BLaER1 treated with 17β-estradiol and CSF1 and Interleukin-3, amounts not matched to agents 10 nM and 100 nM (cell line): ENCODE measurements at regions not wholly inside any gene's neighbourhood (a gene's known extent, or its start where the extent isn't known, plus 50 kb on each side); places are given as distances from the start of the nearest gene placed in this dataset.

Experiments
- H3K27ac ChIP-seq, 11 experiments: shearing (Covaris generic); formaldehyde crosslinking; 2 replicates each; pipeline ENCODE4 v1.8.1; 2022
- H3K27me3 ChIP-seq, 11 experiments: shearing (Covaris generic); formaldehyde crosslinking; 2 replicates each; pipeline ENCODE4 v1.8.1; 2022
- H3K36me3 ChIP-seq, 11 experiments: shearing (Covaris generic); formaldehyde crosslinking; 2 replicates each; pipeline ENCODE4 v1.8.1; 2022
- H3K4me1 ChIP-seq, 10 experiments: shearing (Covaris generic); formaldehyde crosslinking; 2 replicates each; pipeline ENCODE4 v1.8.1; 2022
- H3K4me2 ChIP-seq, 11 experiments: shearing (Covaris generic); formaldehyde crosslinking; 2 replicates each; pipeline ENCODE4 v1.8.1; 2022
- H3K4me3 ChIP-seq, 10 experiments: shearing (Covaris generic); formaldehyde crosslinking; 2 replicates each; pipeline ENCODE4 v1.8.1; 2022
- H3K9ac ChIP-seq, 11 experiments: shearing (Covaris generic); formaldehyde crosslinking; 2 replicates each; pipeline ENCODE4 v1.8.1; 2022
- H3K9me3 ChIP-seq, 11 experiments: shearing (Covaris generic); formaldehyde crosslinking; replicated peaks in 1 of 11; 2 replicates each; pipeline ENCODE4 v1.8.1; 2022
- H4K20me1 ChIP-seq, 11 experiments: shearing (Covaris generic); formaldehyde crosslinking; 2 replicates each; pipeline ENCODE4 v1.8.1; 2022
- Cebpa-rat ChIP-seq, 11 experiments: shearing (Covaris generic); IDR thresholded peaks; 2 replicates each; pipeline ENCODE4 v1.8.1; 2022

- Histone ChIP-seq H3K27ac (no peak overlapping the region), H3K9ac (no peak overlapping the region), H3K9me3 (peaks cover 11 to 17% (median 13%) of the 10 kb centered on the region in 11 experiments), H3K4me2 (no peak overlapping the region), H3K4me3 (no peak overlapping the region), H3K27me3 (no peaks in the 10 kb centered on the region), H4K20me1 (no peaks in the 10 kb centered on the region), H3K36me3 (no peaks in the 10 kb centered on the region), H3K4me1 (no peaks in the 10 kb centered on the region)
- TF ChIP-seq Cebpa-rat (IDR thresholded peaks at IDR 0.05), result no peak
These were observed 979.5 kb upstream of the NDST4 start for GRCh38 chr4:116092961-116093360.

- no peak for TF ChIP-seq Cebpa-rat (IDR thresholded peaks at IDR 0.05)
- Histone ChIP-seq H3K4me1 (no peaks in the 10 kb centered on the region), H4K20me1 (no peaks in the 10 kb centered on the region), H3K36me3 (no peaks in the 10 kb centered on the region), H3K27me3 (no peaks in the 10 kb centered on the region), H3K4me3 (no peak overlapping the region), H3K9ac (no peak overlapping the region), H3K9me3 (no peaks in the 10 kb centered on the region), H3K27ac (no peak overlapping the region), H3K4me2 (no peak overlapping the region)
These were observed 975.4 kb upstream of the NDST4 start for GRCh38 chr4:116088771-116089170.

GRCh38 chr4:116082808-116083366 lies 969.5 kb upstream of the NDST4 start:
- no peak for TF ChIP-seq Cebpa-rat (IDR thresholded peaks at IDR 0.05)
- no peaks in the 10 kb centered on the region for H3K36me3 ChIP-seq
- no peaks in the 10 kb centered on the region; a peak in 1 of 22 replicates for H3K9me3 ChIP-seq
- H3K9ac ChIP-seq, result no peak overlapping the region
- no peak overlapping the region for H3K4me3 ChIP-seq
- H3K27ac ChIP-seq, result no peak overlapping the region
- no peaks in the 10 kb centered on the region for H3K27me3 ChIP-seq
- no peak overlapping the region for H3K4me2 ChIP-seq
- no peaks in the 10 kb centered on the region for H4K20me1 ChIP-seq
- H3K4me1 ChIP-seq, result no peaks in the 10 kb centered on the region

GRCh38 chr4:116073051-116073450 lies 959.6 kb upstream of the NDST4 start:
- no peaks in the 10 kb centered on the region for H3K4me1 ChIP-seq
- H3K27ac ChIP-seq, result no peak overlapping the region
- H3K36me3 ChIP-seq, result no peaks in the 10 kb centered on the region
- no peak overlapping the region for H3K9ac ChIP-seq
- no peak overlapping the region for H3K4me3 ChIP-seq
- H3K4me2 ChIP-seq, result no peak overlapping the region
- no peaks in the 10 kb centered on the region for H4K20me1 ChIP-seq
- no peaks in the 10 kb centered on the region; a peak in 1 of 22 replicates for H3K9me3 ChIP-seq
- TF ChIP-seq Cebpa-rat (IDR thresholded peaks at IDR 0.05), result no peak
- H3K27me3 ChIP-seq, result no peaks in the 10 kb centered on the region

GRCh38 chr4:116070283-116070682 lies 956.9 kb upstream of the NDST4 start:
- no peaks in the 10 kb centered on the region for H3K9me3 ChIP-seq
- no peak for TF ChIP-seq Cebpa-rat (IDR thresholded peaks at IDR 0.05)
- H3K4me2 ChIP-seq, result no peak overlapping the region
- no peak overlapping the region for H3K4me3 ChIP-seq
- H4K20me1 ChIP-seq, result no peaks in the 10 kb centered on the region
- no peaks in the 10 kb centered on the region for H3K36me3 ChIP-seq
- H3K4me1 ChIP-seq, result no peaks in the 10 kb centered on the region
- H3K27me3 ChIP-seq, result no peaks in the 10 kb centered on the region
- H3K27ac ChIP-seq, result no peak overlapping the region
- no peak overlapping the region for H3K9ac ChIP-seq

GRCh38 chr4:116066711-116067245 lies 953.4 kb upstream of the NDST4 start:
- no peak overlapping the region for H3K4me3 ChIP-seq
- no peaks in the 10 kb centered on the region for H3K36me3 ChIP-seq
- H3K9ac ChIP-seq, result no peak overlapping the region
- no peaks in the 10 kb centered on the region for H3K9me3 ChIP-seq
- no peak for TF ChIP-seq Cebpa-rat (IDR thresholded peaks at IDR 0.05)
- no peaks in the 10 kb centered on the region for H4K20me1 ChIP-seq
- H3K27ac ChIP-seq, result no peak overlapping the region
- 0 out of 22 replicates have a peak overlapping the region, but pooled peaks of 1 of the 11 experiments have one; percentile 3 for H3K4me2 ChIP-seq
- no peaks in the 10 kb centered on the region for H3K27me3 ChIP-seq
- no peaks in the 10 kb centered on the region for H3K4me1 ChIP-seq

GRCh38 chr4:116064331-116064730 lies 950.9 kb upstream of the NDST4 start:
- Histone ChIP-seq H3K9me3 (no peaks in the 10 kb centered on the region), H3K27ac (no peak overlapping the region), H4K20me1 (no peaks in the 10 kb centered on the region), H3K9ac (no peak overlapping the region), H3K36me3 (no peaks in the 10 kb centered on the region), H3K4me1 (no peaks in the 10 kb centered on the region), H3K27me3 (no peaks in the 10 kb centered on the region), H3K4me2 (no peak overlapping the region), H3K4me3 (no peak overlapping the region)
- TF ChIP-seq Cebpa-rat (IDR thresholded peaks at IDR 0.05), result no peak

- H3K36me3 ChIP-seq, result no peaks in the 10 kb centered on the region
- H3K9me3 ChIP-seq, result peaks cover 0 to 6% (median 0%) of the 10 kb centered on the region in 11 experiments; a peak in 1 of 22 replicates
- H3K27ac ChIP-seq, result no peak overlapping the region
- no peak overlapping the region for H3K4me2 ChIP-seq
- H3K9ac ChIP-seq, result no peak overlapping the region
- no peaks in the 10 kb centered on the region for H3K4me1 ChIP-seq
- H4K20me1 ChIP-seq, result no peaks in the 10 kb centered on the region
- TF ChIP-seq Cebpa-rat (IDR thresholded peaks at IDR 0.05), result no peak
- H3K4me3 ChIP-seq, result no peak overlapping the region
- H3K27me3 ChIP-seq, result no peaks in the 10 kb centered on the region
These were observed 945.9 kb upstream of the NDST4 start for GRCh38 chr4:116059361-116059760.

- no peak overlapping the region for H3K4me2 ChIP-seq
- peaks cover 0 to 6% (median 0%) of the 10 kb centered on the region in 11 experiments; a peak in 1 of 22 replicates for H3K9me3 ChIP-seq
- H3K9ac ChIP-seq, result no peak overlapping the region
- no peaks in the 10 kb centered on the region for H4K20me1 ChIP-seq
- no peaks in the 10 kb centered on the region for H3K27me3 ChIP-seq
- H3K36me3 ChIP-seq, result no peaks in the 10 kb centered on the region
- H3K27ac ChIP-seq, result no peak overlapping the region
- H3K4me1 ChIP-seq, result no peaks in the 10 kb centered on the region
- TF ChIP-seq Cebpa-rat (IDR thresholded peaks at IDR 0.05), result no peak
- no peak overlapping the region for H3K4me3 ChIP-seq
These were observed 944.7 kb upstream of the NDST4 start for GRCh38 chr4:116058129-116058528.
